Stimulated activated CD8-positive, alpha-beta memory T cell treated with anti-CD3 and anti-CD28 coated beads, Interleukin-4, amount 100 ng/mL, for 48 hours (primary cell): ENCODE measurements at regions not wholly inside any gene's neighbourhood (a gene's known extent, or its start where the extent isn't known, plus 50 kb on each side); places are given as distances from the start of the nearest gene placed in this dataset.

Source experiments
- DNase-seq: peaks from one replicate; pipeline ENCODE4 v3.0.0-alpha.2; 2020

DNA sequence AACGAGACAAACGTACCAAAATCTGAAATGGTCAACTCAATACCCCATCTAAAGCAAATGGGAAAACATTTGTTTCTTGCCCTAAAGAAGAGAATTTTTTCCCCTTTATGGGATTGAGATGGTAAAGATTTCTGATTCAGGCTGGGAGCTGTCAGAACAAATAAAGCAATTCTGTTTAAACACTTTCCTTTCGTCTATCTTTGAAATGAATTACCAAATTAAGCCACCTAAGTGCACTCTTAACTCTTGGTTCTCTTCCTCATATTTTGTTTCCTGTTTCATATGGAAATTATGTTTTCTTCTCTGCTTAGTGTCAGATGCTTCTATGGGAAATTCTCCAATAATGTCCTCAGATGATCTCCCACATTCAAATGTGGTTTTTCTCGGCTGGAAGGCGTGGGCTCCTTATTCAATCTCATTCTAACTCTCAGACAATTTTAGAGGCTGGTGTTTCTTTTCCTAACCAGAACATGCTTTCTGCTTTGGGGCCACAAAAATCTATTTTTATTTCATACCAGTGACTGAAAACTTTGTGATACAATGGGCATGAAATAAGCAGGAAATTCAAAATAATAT, 50.3 kb upstream of the HPF1 start:
- no peak for DNase-seq
